Right lobe of liver (tissue), 6 donors: ENCODE measurements at regions not wholly inside any gene's neighbourhood (a gene's known extent, or its start where the extent isn't known, plus 50 kb on each side); places are given as distances from the start of the nearest gene placed in this dataset.

Experiments
- ATAC-seq, 4 donors: fragments of 200-7000 bp; cut with Tn5 transposase; one replicate each; pipeline ENCODE4 v1.9.1; 2020; ENCODE audit warnings: mild to moderate bottlenecking in 4 of 4, moderate library complexity in 4 of 4
- DNase-seq, 3 donors: peaks; one replicate each; pipeline ENCODE4 v3.0.0-alpha.2; 2020
- H3K27ac ChIP-seq, 3 donors: fragments of 200-600 bp; one replicate each; pipeline ENCODE4 v1.8.0; 2022
- H3K27me3 ChIP-seq, 2 donors: fragments of 200-600 bp; one replicate each; pipeline ENCODE4 v1.8.0; 2022
- H3K36me3 ChIP-seq, 4 donors: fragments of 200-600 bp; sonication (generic) in 1 of 4; one replicate each; pipeline versions ENCODE4 v1.5.1 to v1.8.0; 2017 to 2022; ENCODE audit warnings: control low read depth in 1 of 4
- H3K4me1 ChIP-seq, 4 donors: fragments of 200-600 bp; sonication (generic) in 1 of 4; one replicate each; pipeline versions ENCODE4 v1.5.1 to v1.8.0; 2017 to 2022; ENCODE audit warnings: control low read depth in 1 of 4
- H3K4me3 ChIP-seq, 3 donors: fragments of 200-600 bp; one replicate each; pipeline ENCODE4 v1.8.0; 2022
- H3K9me3 ChIP-seq, 4 donors: fragments of 200-600 bp; sonication (generic) in 1 of 4; one replicate each; pipeline versions ENCODE4 v1.5.1 to v1.8.0; 2017 to 2022; ENCODE audit warnings: control low read depth in 1 of 4
- POLR2A ChIP-seq: fragments of 450-650 bp; IDR thresholded peaks from one replicate; pipeline ENCODE4 v1.6.1; 2017; ENCODE audit warnings: antibody characterized with exemption, mild to moderate bottlenecking
- WGBS: methylation state at CpG from one replicate; pipeline ENCODE4 v1.1.6; 2018; ENCODE audit warnings: low coverage, low lambda C conversion rate; ENCODE audit not compliant: insufficient coverage; ENCODE audit errors: missing lambda C conversion rate; 5-methylcytosine and 5-hydroxymethylcytosine counted together
- intact Hi-C, 2 donors: fragments of 100-400 bp; cut with DNase I; formaldehyde crosslinking; loops; one replicate each; pipeline versions ENCODE4 v1.11.2 to v1.14.1; 2022
- TF ChIP-seq, protein P1 (sequence below), 4 donors: fragments of 200-600 bp in 3 of 4; fragments of 450-650 bp in 1 of 4; IDR thresholded peaks; one replicate each; pipeline versions ENCODE4 v1.5.1 to v1.8.0; 2016 to 2022; ENCODE audit warnings: antibody characterized with exemption in 4 of 4, mild to moderate bottlenecking in 2 of 4
- donor health status: DM: no; HTN: yes; CAD: no.
- donor health status: DM: no; HTN: no; CAD: no.
- donor health status: DM: no; HTN: no; CAD: no.
- donor health status: DM: no; HTN: yes; CAD: no.
- donor health status: DM: no; HTN: yes; CAD: no.

GRCh38 chr13:66205807-66206206, 1024.3 kb downstream of the PCDH9 start:
- Histone ChIP-seq H3K4me1 (no peaks in the 10 kb centered on the region), H3K36me3 (no peaks in the 10 kb centered on the region), H3K9me3 (no peaks in the 10 kb centered on the region), H3K27ac (no peak overlapping the region), H3K4me3 (no peak overlapping the region), H3K27me3 (no peaks in the 10 kb centered on the region)
- TF ChIP-seq POLR2A = no peak
- TF ChIP-seq, protein P1, sequence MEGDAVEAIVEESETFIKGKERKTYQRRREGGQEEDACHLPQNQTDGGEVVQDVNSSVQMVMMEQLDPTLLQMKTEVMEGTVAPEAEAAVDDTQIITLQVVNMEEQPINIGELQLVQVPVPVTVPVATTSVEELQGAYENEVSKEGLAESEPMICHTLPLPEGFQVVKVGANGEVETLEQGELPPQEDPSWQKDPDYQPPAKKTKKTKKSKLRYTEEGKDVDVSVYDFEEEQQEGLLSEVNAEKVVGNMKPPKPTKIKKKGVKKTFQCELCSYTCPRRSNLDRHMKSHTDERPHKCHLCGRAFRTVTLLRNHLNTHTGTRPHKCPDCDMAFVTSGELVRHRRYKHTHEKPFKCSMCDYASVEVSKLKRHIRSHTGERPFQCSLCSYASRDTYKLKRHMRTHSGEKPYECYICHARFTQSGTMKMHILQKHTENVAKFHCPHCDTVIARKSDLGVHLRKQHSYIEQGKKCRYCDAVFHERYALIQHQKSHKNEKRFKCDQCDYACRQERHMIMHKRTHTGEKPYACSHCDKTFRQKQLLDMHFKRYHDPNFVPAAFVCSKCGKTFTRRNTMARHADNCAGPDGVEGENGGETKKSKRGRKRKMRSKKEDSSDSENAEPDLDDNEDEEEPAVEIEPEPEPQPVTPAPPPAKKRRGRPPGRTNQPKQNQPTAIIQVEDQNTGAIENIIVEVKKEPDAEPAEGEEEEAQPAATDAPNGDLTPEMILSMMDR (IDR thresholded peaks at IDR 0.05) = no peak
- DNase-seq (no peak), ATAC-seq (no peak)
- intact Hi-C loops = no loop called here
- 8% methylated on average over 2 of the region's 2 CpGs for WGBS

GRCh38 chr13:66200555-66200954, 1029.6 kb downstream of the PCDH9 start:
- H3K27me3 ChIP-seq = no peaks in the 10 kb centered on the region
- DNase-seq (no peak), ATAC-seq (no peak)
- no peak overlapping the region for H3K27ac ChIP-seq
- H3K9me3 ChIP-seq = no peaks in the 10 kb centered on the region
- no peak overlapping the region for H3K4me3 ChIP-seq
- intact Hi-C loops = no loop called here
- H3K4me1 ChIP-seq = no peaks in the 10 kb centered on the region
- H3K36me3 ChIP-seq = no peaks in the 10 kb centered on the region
- TF ChIP-seq POLR2A = no peak
- TF ChIP-seq, protein P1 (IDR thresholded peaks at IDR 0.05) = no peak

DNA sequence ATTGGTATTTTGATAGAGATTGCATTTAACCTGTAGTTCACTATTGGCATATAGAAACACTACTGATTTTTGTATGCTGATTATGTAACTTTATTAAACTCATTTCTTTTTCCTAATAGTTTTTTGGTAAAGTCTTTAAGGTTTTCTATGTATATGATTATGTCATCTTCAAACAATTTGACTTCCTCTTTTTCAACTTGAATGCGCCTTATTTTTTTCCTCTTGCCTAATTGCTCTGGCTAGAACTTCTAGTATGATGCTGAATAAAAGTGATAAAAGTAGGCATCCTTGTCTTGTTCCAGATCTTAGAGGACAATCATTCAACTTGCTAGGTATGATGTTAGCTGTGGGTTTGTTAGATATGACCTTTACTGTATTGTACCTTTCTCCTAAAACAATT, 1034.9 kb downstream of the PCDH9 start:
- intact Hi-C loops = no loop called here
- no peak for DNase-seq
- WGBS = 100% methylated on average over 1 of the region's 1 CpG
- Histone ChIP-seq H3K27me3 (no peaks in the 10 kb centered on the region), H3K4me3 (no peak overlapping the region), H3K9me3 (no peaks in the 10 kb centered on the region), H3K4me1 (no peaks in the 10 kb centered on the region), H3K27ac (no peak overlapping the region), H3K36me3 (no peaks in the 10 kb centered on the region)
- TF ChIP-seq, protein P1 (IDR thresholded peaks at IDR 0.05) = no peak
- TF ChIP-seq POLR2A = no peak
- no peak for ATAC-seq

DNA sequence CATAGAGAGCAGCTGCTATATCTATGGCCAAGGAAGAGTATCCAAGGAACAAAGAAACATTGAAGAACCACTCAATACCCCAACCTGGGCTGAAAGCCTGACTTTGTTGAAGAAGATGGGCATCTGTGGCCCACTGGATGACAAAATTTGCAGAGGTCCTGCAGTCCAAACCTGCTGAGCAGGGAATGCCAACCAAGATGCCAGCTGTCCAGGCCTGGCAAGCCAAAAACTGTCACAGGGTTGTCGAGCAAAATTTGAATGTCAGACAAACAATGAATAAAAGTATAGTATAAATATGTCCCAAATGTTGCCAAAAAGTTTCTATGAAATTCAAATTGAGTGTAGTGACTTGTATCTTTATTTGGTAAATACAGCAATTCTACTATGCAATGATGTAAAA, 1040.2 kb downstream of the PCDH9 start:
- TF ChIP-seq, protein P1 (IDR thresholded peaks at IDR 0.05) = no peak
- no peak for TF ChIP-seq POLR2A
- H3K4me3 ChIP-seq = no peak overlapping the region
- no peak overlapping the region for H3K27ac ChIP-seq
- no peaks in the 10 kb centered on the region for H3K36me3 ChIP-seq
- no peaks in the 10 kb centered on the region for H3K4me1 ChIP-seq
- no peaks in the 10 kb centered on the region for H3K9me3 ChIP-seq
- H3K27me3 ChIP-seq = no peaks in the 10 kb centered on the region
- no peak for DNase-seq
- intact Hi-C loops = no loop called here
- ATAC-seq = no peak
- WGBS = 0% methylated on average over 1 of the region's 1 CpG

DNA sequence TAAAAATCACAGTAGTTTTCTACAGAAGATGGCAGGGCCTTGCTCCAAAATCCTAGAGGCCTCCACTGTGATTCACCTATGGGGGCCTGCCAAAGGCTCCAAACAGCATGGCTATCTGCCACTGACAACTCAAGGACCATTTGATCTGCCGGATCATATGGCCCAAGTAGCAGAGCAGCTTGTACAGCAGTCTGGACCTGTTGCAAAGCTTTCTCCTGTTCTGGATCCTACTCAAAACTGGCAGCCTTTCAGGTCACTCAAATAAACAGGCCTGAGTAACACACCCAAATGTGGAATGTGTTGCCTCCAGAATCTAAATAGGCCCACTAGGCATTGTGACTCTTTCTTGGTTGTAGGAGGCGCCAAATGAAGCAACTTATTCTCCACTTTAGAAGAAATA, 1049.3 kb downstream of the PCDH9 start:
- no peaks in the 10 kb centered on the region for H3K36me3 ChIP-seq
- no peak overlapping the region for H3K4me3 ChIP-seq
- H3K9me3 ChIP-seq = no peaks in the 10 kb centered on the region
- no peaks in the 10 kb centered on the region for H3K4me1 ChIP-seq
- ATAC-seq = no peak
- no peak overlapping the region for H3K27ac ChIP-seq
- DNase-seq = no peak
- intact Hi-C loops = no loop called here
- WGBS = 80% methylated on average over 2 of the region's 2 CpGs
- H3K27me3 ChIP-seq = no peaks in the 10 kb centered on the region
- TF ChIP-seq POLR2A = no peak
- TF ChIP-seq, protein P1 (IDR thresholded peaks at IDR 0.05) = no peak
